ENCODE measurements at regions not wholly inside any gene's neighbourhood (a gene's known extent, or its start where the extent isn't known, plus 50 kb on each side); places are given as distances from the start of the nearest gene placed in this dataset.

DNA sequence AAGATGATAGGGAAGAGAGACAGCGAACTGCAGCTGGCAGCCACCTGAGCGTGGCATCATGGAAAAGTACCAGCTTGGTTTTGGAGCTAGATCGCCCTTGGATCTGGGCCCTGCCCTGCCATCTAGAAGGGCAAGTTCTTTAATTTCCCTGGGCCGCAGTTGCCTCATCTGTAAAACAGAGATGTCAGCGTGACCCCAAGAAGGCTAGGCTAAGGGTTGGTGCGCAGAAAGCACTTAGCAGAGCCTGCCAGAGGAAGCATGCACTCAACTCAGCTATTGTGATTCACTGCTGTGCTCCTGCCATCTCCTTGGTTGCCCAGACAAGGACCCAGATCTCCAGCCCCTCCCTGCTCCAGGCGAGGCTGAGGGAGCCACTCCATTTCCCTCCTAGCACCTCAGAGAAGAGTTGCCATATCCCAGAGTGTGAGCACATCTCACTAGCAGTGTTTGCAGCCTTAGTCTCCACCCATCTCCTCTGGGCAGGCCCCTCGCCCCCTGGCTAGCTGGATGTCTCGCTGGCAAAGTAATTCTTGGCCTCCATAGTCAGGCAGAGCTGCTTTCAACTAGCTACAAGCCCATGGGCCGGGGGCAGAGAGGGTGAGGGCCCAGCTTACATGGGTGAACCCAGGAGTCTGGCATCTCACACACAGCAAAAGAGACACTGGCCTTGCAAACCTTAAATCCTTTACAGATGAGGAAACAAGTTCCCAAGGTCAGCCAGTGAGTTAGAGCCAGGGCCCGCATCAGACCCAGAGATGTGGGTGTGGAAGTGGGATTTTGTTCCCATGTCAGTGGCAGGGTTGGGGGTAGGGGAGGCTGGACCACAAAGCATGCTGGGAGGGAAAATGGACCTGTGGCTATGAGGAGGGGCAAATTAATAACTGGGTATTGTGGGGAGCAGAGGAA lies 280.7 kb upstream of the TLE3 start:
- TF ChIP-seq ZBTB7A (IDR thresholded peaks at IDR 0.05; ENCODE audit: low read depth) (no peak), TEAD4 (IDR thresholded peaks at IDR 0.05) (no peak), TCF12 (IDR thresholded peaks at IDR 0.05; ENCODE audit: low read depth) (no peak), TAF1 (IDR thresholded peaks at IDR 0.05; ENCODE audit: low read depth) (no peak), CREB1 (IDR thresholded peaks at IDR 0.05; ENCODE audit: low read depth) (no peak), NFIC (IDR thresholded peaks at IDR 0.05) (no peak), FOXM1 (IDR thresholded peaks at IDR 0.05; ENCODE audit: borderline replicate concordance, low read depth) (no peak), CEBPB (IDR thresholded peaks at IDR 0.05) (no peak), YY1 (IDR thresholded peaks at IDR 0.05; ENCODE audit: low read depth) (no peak), EP300 (IDR thresholded peaks at IDR 0.05; ENCODE audit: borderline replicate concordance) (no peak), RAD21 (IDR thresholded peaks at IDR 0.05; ENCODE audit: low read depth) (no peak), EGR1 (IDR thresholded peaks at IDR 0.05) (no peak)
- TF ChIP-seq, protein P1, sequence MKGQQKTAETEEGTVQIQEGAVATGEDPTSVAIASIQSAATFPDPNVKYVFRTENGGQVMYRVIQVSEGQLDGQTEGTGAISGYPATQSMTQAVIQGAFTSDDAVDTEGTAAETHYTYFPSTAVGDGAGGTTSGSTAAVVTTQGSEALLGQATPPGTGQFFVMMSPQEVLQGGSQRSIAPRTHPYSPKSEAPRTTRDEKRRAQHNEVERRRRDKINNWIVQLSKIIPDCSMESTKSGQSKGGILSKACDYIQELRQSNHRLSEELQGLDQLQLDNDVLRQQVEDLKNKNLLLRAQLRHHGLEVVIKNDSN (IDR thresholded peaks at IDR 0.05) = no peak
- TF ChIP-seq, protein P2, sequence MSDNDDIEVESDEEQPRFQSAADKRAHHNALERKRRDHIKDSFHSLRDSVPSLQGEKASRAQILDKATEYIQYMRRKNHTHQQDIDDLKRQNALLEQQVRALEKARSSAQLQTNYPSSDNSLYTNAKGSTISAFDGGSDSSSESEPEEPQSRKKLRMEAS (IDR thresholded peaks at IDR 0.05) = no peak
- TF ChIP-seq, protein P3, sequence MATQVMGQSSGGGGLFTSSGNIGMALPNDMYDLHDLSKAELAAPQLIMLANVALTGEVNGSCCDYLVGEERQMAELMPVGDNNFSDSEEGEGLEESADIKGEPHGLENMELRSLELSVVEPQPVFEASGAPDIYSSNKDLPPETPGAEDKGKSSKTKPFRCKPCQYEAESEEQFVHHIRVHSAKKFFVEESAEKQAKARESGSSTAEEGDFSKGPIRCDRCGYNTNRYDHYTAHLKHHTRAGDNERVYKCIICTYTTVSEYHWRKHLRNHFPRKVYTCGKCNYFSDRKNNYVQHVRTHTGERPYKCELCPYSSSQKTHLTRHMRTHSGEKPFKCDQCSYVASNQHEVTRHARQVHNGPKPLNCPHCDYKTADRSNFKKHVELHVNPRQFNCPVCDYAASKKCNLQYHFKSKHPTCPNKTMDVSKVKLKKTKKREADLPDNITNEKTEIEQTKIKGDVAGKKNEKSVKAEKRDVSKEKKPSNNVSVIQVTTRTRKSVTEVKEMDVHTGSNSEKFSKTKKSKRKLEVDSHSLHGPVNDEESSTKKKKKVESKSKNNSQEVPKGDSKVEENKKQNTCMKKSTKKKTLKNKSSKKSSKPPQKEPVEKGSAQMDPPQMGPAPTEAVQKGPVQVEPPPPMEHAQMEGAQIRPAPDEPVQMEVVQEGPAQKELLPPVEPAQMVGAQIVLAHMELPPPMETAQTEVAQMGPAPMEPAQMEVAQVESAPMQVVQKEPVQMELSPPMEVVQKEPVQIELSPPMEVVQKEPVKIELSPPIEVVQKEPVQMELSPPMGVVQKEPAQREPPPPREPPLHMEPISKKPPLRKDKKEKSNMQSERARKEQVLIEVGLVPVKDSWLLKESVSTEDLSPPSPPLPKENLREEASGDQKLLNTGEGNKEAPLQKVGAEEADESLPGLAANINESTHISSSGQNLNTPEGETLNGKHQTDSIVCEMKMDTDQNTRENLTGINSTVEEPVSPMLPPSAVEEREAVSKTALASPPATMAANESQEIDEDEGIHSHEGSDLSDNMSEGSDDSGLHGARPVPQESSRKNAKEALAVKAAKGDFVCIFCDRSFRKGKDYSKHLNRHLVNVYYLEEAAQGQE (IDR thresholded peaks at IDR 0.05; ENCODE audit: low read depth) = no peak

- no peak for TF ChIP-seq CEBPB (IDR thresholded peaks at IDR 0.05)
- TF ChIP-seq, protein P2 (IDR thresholded peaks at IDR 0.05) = no peak
- TF ChIP-seq NFIC (IDR thresholded peaks at IDR 0.05) = no peak
- no peak for TF ChIP-seq YY1 (IDR thresholded peaks at IDR 0.05; ENCODE audit: low read depth)
- TF ChIP-seq EGR1 (IDR thresholded peaks at IDR 0.05) = no peak
- TF ChIP-seq TEAD4 (IDR thresholded peaks at IDR 0.05) = no peak
- TF ChIP-seq, protein P1 (IDR thresholded peaks at IDR 0.05) = no peak
- no peak for TF ChIP-seq ZBTB7A (IDR thresholded peaks at IDR 0.05; ENCODE audit: low read depth)
- TF ChIP-seq TCF12 (IDR thresholded peaks at IDR 0.05; ENCODE audit: low read depth) = no peak
- TF ChIP-seq TAF1 (IDR thresholded peaks at IDR 0.05; ENCODE audit: low read depth) = no peak
- TF ChIP-seq FOXM1 (IDR thresholded peaks at IDR 0.05; ENCODE audit: borderline replicate concordance, low read depth) = no peak
- TF ChIP-seq RAD21 (IDR thresholded peaks at IDR 0.05; ENCODE audit: low read depth) = no peak
- TF ChIP-seq EP300 (IDR thresholded peaks at IDR 0.05; ENCODE audit: borderline replicate concordance) = no peak
Measured at GRCh38 chr15:70376929-70377691, 279.4 kb upstream of the TLE3 start.

- TF ChIP-seq ZBTB7A (IDR thresholded peaks at IDR 0.05; ENCODE audit: low read depth) = no peak
- TF ChIP-seq, protein P1 (IDR thresholded peaks at IDR 0.05) = no peak
- no peak for TF ChIP-seq EP300 (IDR thresholded peaks at IDR 0.05; ENCODE audit: borderline replicate concordance)
- TF ChIP-seq, protein P3 (IDR thresholded peaks at IDR 0.05; ENCODE audit: low read depth) = no peak
- no peak for TF ChIP-seq RAD21 (IDR thresholded peaks at IDR 0.05; ENCODE audit: low read depth)
- TF ChIP-seq TCF12 (IDR thresholded peaks at IDR 0.05; ENCODE audit: low read depth) = no peak
Measured at GRCh38 chr15:70376031-70376928, 278.6 kb upstream of the TLE3 start.

- TF ChIP-seq TCF12 (IDR thresholded peaks at IDR 0.05; ENCODE audit: low read depth) (no peak), YY1 (IDR thresholded peaks at IDR 0.05; ENCODE audit: low read depth) (no peak), CEBPB (IDR thresholded peaks at IDR 0.05) (no peak), NFIC (IDR thresholded peaks at IDR 0.05) (no peak), RAD21 (IDR thresholded peaks at IDR 0.05; ENCODE audit: low read depth) (no peak), EP300 (IDR thresholded peaks at IDR 0.05; ENCODE audit: borderline replicate concordance) (no peak), EGR1 (IDR thresholded peaks at IDR 0.05) (no peak), TAF1 (IDR thresholded peaks at IDR 0.05; ENCODE audit: low read depth) (no peak), TEAD4 (IDR thresholded peaks at IDR 0.05) (no peak)
- TF ChIP-seq, protein P1 (IDR thresholded peaks at IDR 0.05) = no peak
- TF ChIP-seq, protein P2 (IDR thresholded peaks at IDR 0.05) = no peak
Measured at GRCh38 chr15:70375586-70375985, 277.9 kb upstream of the TLE3 start.

Data from Ishikawa (cell line).